IPS DF 6.9 (cell line): ENCODE measurements at regions not wholly inside any gene's neighbourhood (a gene's known extent, or its start where the extent isn't known, plus 50 kb on each side); places are given as distances from the start of the nearest gene placed in this dataset.

Experiments used
- DNase-seq: peaks from one replicate; pipeline ENCODE4 v3.0.0-alpha.2; 2013; ENCODE audit warnings: low read depth, low spot score
- H3K27ac ChIP-seq: one replicate; pipeline ENCODE4 v1.5.1; 2013; ENCODE audit warnings: low read length, control low read depth
- H3K27me3 ChIP-seq: 2 replicates; pipeline ENCODE4 v1.6.1; 2013; ENCODE audit warnings: mild to moderate bottlenecking, low read length; ENCODE audit not compliant: control insufficient read depth, insufficient read depth
- H3K36me3 ChIP-seq: 2 replicates; pipeline ENCODE4 v1.6.1; 2013; ENCODE audit warnings: low read length; ENCODE audit not compliant: control insufficient read depth, insufficient read depth
- H3K4me1 ChIP-seq: 2 replicates; pipeline ENCODE4 v1.6.1; 2013; ENCODE audit warnings: low read length; ENCODE audit not compliant: control insufficient read depth, insufficient read depth
- H3K4me3 ChIP-seq: 2 replicates; pipeline ENCODE4 v1.5.1; 2013; ENCODE audit warnings: mild to moderate bottlenecking, low read length
- H3K9me3 ChIP-seq: 2 replicates; pipeline ENCODE4 v1.6.1; 2013; ENCODE audit warnings: low read length, inconsistent platforms; ENCODE audit not compliant: control insufficient read depth, insufficient read depth
- WGBS: extraction: QIAGEN DNeasy Blood & Tissue Kit; methylation state at CpG from one replicate; pipeline ENCODE4 v1.1.7; 2013; ENCODE audit warnings: mixed read lengths, missing lambda C conversion rate; ENCODE audit not compliant: insufficient read length, insufficient coverage; 5-methylcytosine and 5-hydroxymethylcytosine counted together

GRCh38 chr3:65238652-65239051 is 550.9 kb upstream of the ADAMTS9 start:
- WGBS, result no CpG with 5 or more reads among the region's 2 CpGs
- no peaks in the 10 kb centered on the region for H3K9me3 ChIP-seq
- H3K27ac ChIP-seq, result no peak overlapping the region
- H3K36me3 ChIP-seq, result no peaks in the 10 kb centered on the region
- no peak for DNase-seq
- no peaks in the 10 kb centered on the region for H3K27me3 ChIP-seq
- no peaks in the 10 kb centered on the region for H3K4me1 ChIP-seq
- H3K4me3 ChIP-seq, result no peak overlapping the region

DNA sequence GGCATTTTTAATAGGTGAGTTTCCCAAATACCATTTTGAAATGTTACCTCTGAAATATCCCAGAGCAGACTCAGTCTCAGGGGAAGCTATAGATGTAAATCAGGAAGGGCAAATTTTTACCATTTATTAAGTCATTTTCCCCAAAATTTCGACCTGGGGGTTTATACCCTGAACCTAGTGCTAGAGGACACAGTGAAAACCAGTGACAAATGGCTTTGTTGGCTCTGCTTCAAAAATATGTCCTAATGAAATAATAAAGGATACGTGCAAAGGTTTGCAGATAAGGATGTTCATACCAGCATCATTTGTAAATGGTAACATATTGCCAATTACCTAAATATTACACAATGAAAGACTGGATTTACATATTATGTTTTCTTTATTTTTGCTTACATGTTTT is 546.7 kb upstream of the ADAMTS9 start:
- WGBS, result no CpG with 5 or more reads among the region's 2 CpGs
- Histone ChIP-seq H3K9me3 (no peaks in the 10 kb centered on the region; the same call in 1 of the 2 replicates), H3K27me3 (no peaks in the 10 kb centered on the region), H3K4me3 (no peak overlapping the region), H3K27ac (no peak overlapping the region), H3K36me3 (no peaks in the 10 kb centered on the region), H3K4me1 (no peaks in the 10 kb centered on the region)
- DNase-seq, result no peak

DNA sequence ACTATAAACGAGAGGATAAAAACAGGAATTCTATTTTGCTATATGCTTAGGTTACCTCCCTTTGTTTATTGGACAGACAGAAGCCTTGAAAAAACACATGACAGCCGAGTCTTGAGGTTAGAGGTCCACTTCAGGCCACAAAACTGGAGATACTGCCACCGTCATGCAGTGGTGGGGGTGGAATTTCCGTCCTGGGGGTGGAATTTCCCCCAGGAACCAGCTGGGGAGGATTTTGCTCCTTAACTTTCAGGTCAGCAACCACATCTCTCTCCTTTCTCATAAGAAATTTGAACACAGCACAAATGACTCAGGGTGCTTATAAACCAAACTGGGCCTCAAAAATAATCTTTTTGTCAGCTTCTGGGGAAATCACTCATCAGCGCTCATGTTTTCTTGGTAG is 545.8 kb upstream of the ADAMTS9 start:
- H3K4me3 ChIP-seq, result no peak overlapping the region
- no peaks in the 10 kb centered on the region; the same call in 1 of the 2 replicates for H3K9me3 ChIP-seq
- no peaks in the 10 kb centered on the region for H3K4me1 ChIP-seq
- H3K27ac ChIP-seq, result no peak overlapping the region
- no CpG with 5 or more reads among the region's 5 CpGs for WGBS
- no peaks in the 10 kb centered on the region for H3K36me3 ChIP-seq
- no peaks in the 10 kb centered on the region for H3K27me3 ChIP-seq
- DNase-seq, result no peak

GRCh38 chr3:65231544-65231943 is 543.7 kb upstream of the ADAMTS9 start:
- H3K4me3 ChIP-seq, result no peak overlapping the region
- no peaks in the 10 kb centered on the region; the same call in 1 of the 2 replicates for H3K9me3 ChIP-seq
- DNase-seq, result no peak
- H3K27me3 ChIP-seq, result no peaks in the 10 kb centered on the region
- WGBS, result no CpG with 5 or more reads among the region's 4 CpGs
- no peak overlapping the region for H3K27ac ChIP-seq
- H3K36me3 ChIP-seq, result no peaks in the 10 kb centered on the region
- no peaks in the 10 kb centered on the region for H3K4me1 ChIP-seq

DNA sequence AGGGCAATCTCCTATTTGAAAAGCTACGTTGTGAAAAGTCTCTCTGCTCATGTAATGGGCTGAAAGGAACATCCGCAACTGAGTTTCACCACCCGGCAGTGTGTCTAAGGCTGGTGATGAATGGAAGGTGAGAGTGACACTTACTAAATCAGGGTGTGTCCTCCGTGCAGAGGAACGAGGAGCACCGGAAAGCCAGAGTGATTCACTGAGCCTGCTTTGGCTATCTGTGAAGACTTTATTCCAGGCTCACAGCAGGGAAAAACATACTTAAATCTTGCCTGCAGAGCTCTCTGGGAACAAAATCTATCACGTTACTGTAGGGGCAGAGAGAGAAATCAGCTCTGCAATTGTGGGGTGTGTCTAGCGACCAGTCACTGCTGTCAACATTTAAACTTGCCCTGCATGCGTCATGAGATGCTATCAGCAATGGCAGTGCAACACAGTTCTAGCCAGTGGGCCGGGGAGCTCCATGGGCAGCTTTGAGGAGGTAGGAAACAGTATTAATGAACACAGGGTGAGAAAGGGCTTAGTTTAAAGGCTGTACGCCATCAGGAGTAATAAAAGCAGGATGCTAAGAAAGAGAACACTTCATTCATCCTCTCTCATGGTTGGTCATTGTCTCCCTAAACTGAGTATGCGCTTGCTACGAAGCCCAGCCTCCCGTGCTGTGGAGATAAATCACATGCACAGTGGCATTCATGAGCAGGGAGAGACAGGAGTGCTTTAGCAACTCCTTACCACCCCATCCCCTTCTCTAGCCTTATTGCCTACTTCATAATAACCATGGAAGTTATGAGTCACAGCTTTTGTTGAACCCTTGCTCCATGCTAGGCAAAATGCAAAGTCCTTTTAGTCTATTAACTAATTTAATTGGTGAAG is 542.7 kb upstream of the ADAMTS9 start:
- Histone ChIP-seq H3K27me3 (no peaks in the 10 kb centered on the region), H3K4me1 (no peaks in the 10 kb centered on the region), H3K9me3 (no peaks in the 10 kb centered on the region; the same call in 1 of the 2 replicates), H3K27ac (no peak overlapping the region), H3K36me3 (no peaks in the 10 kb centered on the region), H3K4me3 (no peak overlapping the region)
- no peak for DNase-seq
- WGBS, result no CpG with 5 or more reads among the region's 14 CpGs

DNA sequence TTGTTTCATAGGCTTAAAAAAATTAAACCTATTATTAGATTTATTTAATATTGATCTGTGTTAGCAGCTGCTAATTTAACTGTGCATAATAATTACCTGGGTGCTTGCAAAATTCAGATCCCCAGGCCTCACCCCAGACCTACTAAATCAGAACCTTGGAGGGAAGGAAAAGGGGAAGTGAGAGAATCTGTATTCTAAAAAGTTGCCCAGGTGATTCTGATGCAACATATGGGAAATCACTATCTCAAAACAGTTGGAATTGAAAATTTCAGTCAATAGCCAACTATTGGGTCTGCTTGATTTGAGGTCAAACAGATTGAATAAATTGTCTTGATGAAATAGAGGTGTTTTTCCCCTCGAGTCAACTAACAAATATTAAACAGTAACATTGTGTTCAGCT is 538.5 kb upstream of the ADAMTS9 start:
- Histone ChIP-seq H3K9me3 (no peaks in the 10 kb centered on the region; the same call in 1 of the 2 replicates), H3K4me1 (no peaks in the 10 kb centered on the region), H3K4me3 (no peak overlapping the region), H3K27ac (no peak overlapping the region), H3K27me3 (no peaks in the 10 kb centered on the region), H3K36me3 (no peaks in the 10 kb centered on the region)
- WGBS, result no CpG with 5 or more reads among the region's 1 CpG
- DNase-seq, result no peak

GRCh38 chr3:65210026-65210814 is 522.4 kb upstream of the ADAMTS9 start:
- no peaks in the 10 kb centered on the region for H3K36me3 ChIP-seq
- no peaks in the 10 kb centered on the region for H3K4me1 ChIP-seq
- no peak overlapping the region for H3K4me3 ChIP-seq
- WGBS, result no CpG with 5 or more reads among the region's 1 CpG
- DNase-seq, result no peak
- H3K27me3 ChIP-seq, result no peaks in the 10 kb centered on the region
- no peak overlapping the region for H3K27ac ChIP-seq
- H3K9me3 ChIP-seq, result no peaks in the 10 kb centered on the region; the same call in 1 of the 2 replicates

- no CpG with 5 or more reads among the region's 2 CpGs for WGBS
- no peaks in the 10 kb centered on the region for H3K36me3 ChIP-seq
- H3K27ac ChIP-seq, result no peak overlapping the region
- H3K27me3 ChIP-seq, result no peaks in the 10 kb centered on the region
- H3K4me1 ChIP-seq, result no peaks in the 10 kb centered on the region
- H3K4me3 ChIP-seq, result no peak overlapping the region
- H3K9me3 ChIP-seq, result no peaks in the 10 kb centered on the region; the same call in 1 of the 2 replicates
- DNase-seq, result no peak
Observed at GRCh38 chr3:65202395-65202794, 514.6 kb upstream of the ADAMTS9 start.

DNA sequence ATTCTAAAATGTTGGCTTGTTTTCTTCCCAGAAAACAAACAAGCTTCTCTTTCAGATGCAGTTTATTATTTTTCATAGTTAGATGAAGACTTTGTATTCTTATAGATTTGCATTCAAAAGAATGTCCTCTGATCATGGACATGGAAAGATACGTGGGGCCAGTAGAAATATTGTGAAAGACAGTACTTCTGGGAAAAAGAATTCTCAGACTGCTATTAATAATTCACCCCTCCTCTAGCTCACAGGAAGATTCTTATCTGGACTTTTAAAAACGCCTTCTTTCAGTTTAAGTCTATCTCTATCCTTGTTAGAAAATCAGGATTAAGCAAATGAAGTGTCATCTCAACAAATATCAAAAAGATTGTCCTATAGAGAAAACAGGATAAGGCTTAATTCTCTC is 514.1 kb upstream of the ADAMTS9 start:
- WGBS, result no CpG with 5 or more reads among the region's 2 CpGs
- no peak overlapping the region for H3K4me3 ChIP-seq
- no peaks in the 10 kb centered on the region for H3K36me3 ChIP-seq
- H3K27me3 ChIP-seq, result no peaks in the 10 kb centered on the region
- H3K4me1 ChIP-seq, result no peaks in the 10 kb centered on the region
- H3K9me3 ChIP-seq, result no peaks in the 10 kb centered on the region; the same call in 1 of the 2 replicates
- H3K27ac ChIP-seq, result no peak overlapping the region
- no peak for DNase-seq

DNA sequence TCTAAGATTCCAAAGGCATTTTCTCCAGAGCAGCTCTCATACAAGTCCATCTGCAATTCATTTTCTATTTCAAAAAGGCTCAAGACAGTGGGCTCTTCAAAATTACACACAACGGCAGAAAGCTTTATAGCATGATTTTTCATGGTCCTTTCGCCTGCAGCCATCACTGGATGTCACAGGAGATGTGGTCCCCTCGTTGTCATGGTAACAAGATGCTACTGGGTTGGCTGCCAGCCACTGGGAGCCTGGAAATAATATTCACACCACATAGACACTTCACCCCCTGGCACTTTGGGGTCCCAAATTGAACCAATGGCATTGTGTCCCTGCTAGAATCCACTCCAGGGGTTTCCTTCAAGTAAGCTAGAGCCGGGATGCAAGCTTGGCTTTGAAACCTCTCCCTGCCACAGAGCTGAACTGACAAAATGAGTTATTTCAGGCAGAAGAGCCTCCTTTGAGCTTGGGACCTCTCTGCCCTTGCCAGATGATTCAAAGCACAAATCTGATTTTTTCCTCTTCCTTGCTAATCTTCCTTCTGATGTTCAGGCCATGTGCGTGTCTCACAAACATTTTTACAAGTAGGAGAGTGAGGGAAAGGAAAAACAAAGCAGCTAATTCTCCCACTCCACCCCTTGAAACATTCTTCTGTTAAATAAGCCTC is 512.6 kb upstream of the ADAMTS9 start:
- no peaks in the 10 kb centered on the region for H3K4me1 ChIP-seq
- WGBS, result no CpG with 5 or more reads among the region's 5 CpGs
- no peaks in the 10 kb centered on the region for H3K9me3 ChIP-seq
- no peak overlapping the region for H3K4me3 ChIP-seq
- H3K36me3 ChIP-seq, result no peaks in the 10 kb centered on the region
- no peaks in the 10 kb centered on the region for H3K27me3 ChIP-seq
- no peak for DNase-seq
- H3K27ac ChIP-seq, result no peak overlapping the region
